CD4-positive, CD25-positive, alpha-beta regulatory T cell (primary cell): ENCODE measurements at regions not wholly inside any gene's neighbourhood (a gene's known extent, or its start where the extent isn't known, plus 50 kb on each side); places are given as distances from the start of the nearest gene placed in this dataset.

Experiments used
- ATAC-seq, 2 donors: fragments of 150-1000 bp; cut with Tn5 transposase; one replicate each; pipeline ENCODE4 v1.10.0; 2021; ENCODE audit warnings: low read depth in 2 of 2, moderate number of reproducible peaks in 2 of 2, moderate library complexity in 1 of 2
- DNase-seq, 3 donors: peaks; one replicate each; pipeline versions ENCODE4 v3.0.0 to v3.0.0-alpha.2; 2012 to 2022; ENCODE audit warnings: mixed read lengths in 1 of 3
- H3K27ac ChIP-seq: one replicate; pipeline ENCODE4 v1.7.0; 2013; ENCODE audit warnings: mild to moderate bottlenecking, low read length; ENCODE audit not compliant: insufficient read depth, poor library complexity, severe bottlenecking
- H3K27me3 ChIP-seq: one replicate; pipeline ENCODE4 v1.7.0; 2013; ENCODE audit warnings: low read length; ENCODE audit not compliant: control insufficient read depth, insufficient read depth
- H3K36me3 ChIP-seq: one replicate; pipeline ENCODE4 v1.7.0; 2013; ENCODE audit warnings: mild to moderate bottlenecking, low read length, moderate library complexity; ENCODE audit not compliant: control insufficient read depth, insufficient read depth
- H3K4me1 ChIP-seq: 2 replicates; pipeline ENCODE4 v1.7.0; 2013; ENCODE audit warnings: mild to moderate bottlenecking, low read length; ENCODE audit not compliant: insufficient read depth, control insufficient read depth, poor library complexity, severe bottlenecking
- H3K4me3 ChIP-seq: one replicate; pipeline ENCODE4 v1.7.0; 2013; ENCODE audit warnings: low read depth, mild to moderate bottlenecking, low read length, moderate library complexity
- H3K9me3 ChIP-seq, 2 experiments: 1 replicate in 1 of 2; 2 replicates in 1 of 2; pipeline ENCODE4 v1.7.0; 2013; ENCODE audit warnings: low read length in 2 of 2, mild to moderate bottlenecking in 1 of 2, moderate library complexity in 1 of 2; ENCODE audit not compliant: control insufficient read depth in 2 of 2
- H3K27ac Mint-ChIP-seq, 3 donors: one replicate each; pipeline ENCODE4 v1.8.0; 2020 to 2022; ENCODE audit warnings: mild to moderate bottlenecking in 3 of 3, mixed read lengths in 3 of 3, moderate library complexity in 2 of 3
- H3K27me3 Mint-ChIP-seq: one replicate; pipeline ENCODE4 v1.8.0; 2022; ENCODE audit warnings: mild to moderate bottlenecking, mixed read lengths
- H3K36me3 Mint-ChIP-seq: one replicate; pipeline ENCODE4 v1.8.0; 2020; ENCODE audit warnings: mixed read lengths
- H3K4me1 Mint-ChIP-seq, 4 donors: one replicate each; pipeline ENCODE4 v1.8.0; 2020 to 2022; ENCODE audit warnings: mixed read lengths in 4 of 4, mild to moderate bottlenecking in 1 of 4
- H3K4me3 Mint-ChIP-seq, 4 donors: one replicate each; pipeline ENCODE4 v1.8.0; 2020 to 2022; ENCODE audit warnings: mild to moderate bottlenecking in 4 of 4, mixed read lengths in 4 of 4, moderate library complexity in 3 of 4
- H3K9me3 Mint-ChIP-seq, 7 donors: one replicate each; pipeline ENCODE4 v1.8.0; 2020 to 2022; ENCODE audit warnings: mixed read lengths in 7 of 7, mild to moderate bottlenecking in 3 of 7, moderate library complexity in 2 of 7

GRCh38 chr12:66049538-66050282 lies 80.8 kb downstream of the LLPH start:
- Histone ChIP-seq H3K36me3 (no peaks in the 10 kb centered on the region), H3K27me3 (peaks cover 2% of the 10 kb centered on the region), H3K4me3 (no peak overlapping the region), H3K27ac (no peak overlapping the region), H3K9me3 (no peaks in the 10 kb centered on the region), H3K4me1 (no peaks in the 10 kb centered on the region)
- ATAC-seq: no peak
- peaks cover 13% of the 10 kb centered on the region for H3K27me3 Mint-ChIP-seq
- H3K4me3 Mint-ChIP-seq: no peak overlapping the region
- H3K4me1 Mint-ChIP-seq: no peaks in the 10 kb centered on the region
- H3K36me3 Mint-ChIP-seq: no peaks in the 10 kb centered on the region
- peaks cover 0 to 1% (median 0%) of the 10 kb centered on the region in 7 donors for H3K9me3 Mint-ChIP-seq
- DNase-seq: no peak
- no peak overlapping the region for H3K27ac Mint-ChIP-seq

DNA sequence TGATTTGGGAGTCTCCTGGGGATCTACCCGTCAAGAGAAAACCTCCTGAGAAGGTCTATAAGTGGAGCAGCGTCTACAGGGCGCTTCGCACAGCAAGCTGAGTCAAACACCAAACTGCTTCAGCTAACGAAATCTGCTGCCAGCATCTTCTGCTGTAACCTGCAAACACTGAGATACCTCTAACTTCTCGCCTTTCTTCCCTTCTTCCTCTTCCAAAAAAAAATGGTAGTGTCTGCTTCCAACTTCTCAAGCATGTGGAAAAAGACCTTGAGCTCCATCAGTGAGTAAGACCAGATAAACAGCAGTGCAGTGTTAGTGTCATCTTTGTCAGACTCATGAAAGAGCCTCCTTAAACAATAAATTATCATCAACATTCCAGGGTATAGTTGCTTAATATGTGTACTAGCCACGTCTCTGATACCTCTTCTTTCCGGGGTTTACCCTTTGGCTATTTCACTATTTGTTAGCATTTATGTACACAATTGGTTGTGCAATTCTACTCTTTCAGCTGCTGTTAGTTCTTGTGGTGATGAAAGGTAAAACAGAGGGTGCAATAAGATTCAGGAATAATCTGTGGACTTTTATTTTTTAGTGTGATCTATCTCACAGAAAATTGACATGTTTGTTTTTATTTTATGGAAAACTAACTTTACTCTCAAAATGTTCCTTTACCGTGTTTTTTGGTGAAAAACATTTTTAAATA lies 81.6 kb downstream of the LLPH start:
- H3K27me3 Mint-ChIP-seq: peaks cover 9% of the 10 kb centered on the region
- no peak overlapping the region for H3K27ac Mint-ChIP-seq
- Histone ChIP-seq H3K9me3 (no peaks in the 10 kb centered on the region), H3K27me3 (peaks cover 2% of the 10 kb centered on the region), H3K36me3 (no peaks in the 10 kb centered on the region), H3K4me3 (no peak overlapping the region), H3K27ac (no peak overlapping the region), H3K4me1 (no peaks in the 10 kb centered on the region)
- no peaks in the 10 kb centered on the region for H3K36me3 Mint-ChIP-seq
- peaks cover 0 to 1% (median 0%) of the 10 kb centered on the region in 7 donors for H3K9me3 Mint-ChIP-seq
- no peak overlapping the region for H3K4me3 Mint-ChIP-seq
- DNase-seq (no peak), ATAC-seq (no peak)
- H3K4me1 Mint-ChIP-seq: no peaks in the 10 kb centered on the region

DNA sequence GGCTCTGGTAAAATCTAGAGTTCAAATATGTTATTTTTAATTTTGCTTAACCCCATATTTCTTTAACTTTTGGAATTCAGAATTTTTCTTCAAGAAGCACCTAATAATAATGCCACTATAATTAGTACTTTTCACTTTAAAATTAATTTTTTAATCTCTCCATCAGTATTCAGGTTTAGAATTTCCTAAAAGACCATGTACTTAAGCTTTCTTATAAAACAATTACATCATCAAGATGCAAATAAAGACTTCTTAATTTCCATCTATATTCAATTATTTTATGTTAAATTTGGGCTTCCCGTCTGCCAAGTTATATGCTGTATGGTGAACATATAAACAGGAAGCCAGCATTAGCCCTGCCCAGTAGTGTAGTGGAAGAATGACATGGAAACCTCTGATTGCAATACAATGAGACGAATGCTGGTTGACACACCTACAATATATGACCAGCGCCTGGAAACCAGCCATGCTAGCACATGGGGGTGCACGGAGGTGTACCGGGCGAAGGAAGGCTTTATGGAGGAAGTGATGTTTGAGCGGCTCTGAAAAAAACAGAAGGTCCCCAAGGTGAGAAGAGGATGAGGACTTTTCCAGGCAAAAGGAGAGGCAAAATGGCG lies 82.2 kb downstream of the LLPH start:
- H3K36me3 ChIP-seq: no peaks in the 10 kb centered on the region
- H3K27ac ChIP-seq: no peak overlapping the region
- no peak overlapping the region for H3K4me3 ChIP-seq
- Mint-ChIP-seq H3K27me3 (peaks cover 9% of the 10 kb centered on the region), H3K27ac (no peak overlapping the region), H3K36me3 (no peaks in the 10 kb centered on the region), H3K4me1 (no peaks in the 10 kb centered on the region), H3K9me3 (peaks cover 0 to 1% (median 0%) of the 10 kb centered on the region in 7 donors), H3K4me3 (no peak overlapping the region)
- ATAC-seq (no peak), DNase-seq (no peak)
- peaks cover 2% of the 10 kb centered on the region for H3K27me3 ChIP-seq
- no peaks in the 10 kb centered on the region for H3K4me1 ChIP-seq
- no peaks in the 10 kb centered on the region for H3K9me3 ChIP-seq

DNA sequence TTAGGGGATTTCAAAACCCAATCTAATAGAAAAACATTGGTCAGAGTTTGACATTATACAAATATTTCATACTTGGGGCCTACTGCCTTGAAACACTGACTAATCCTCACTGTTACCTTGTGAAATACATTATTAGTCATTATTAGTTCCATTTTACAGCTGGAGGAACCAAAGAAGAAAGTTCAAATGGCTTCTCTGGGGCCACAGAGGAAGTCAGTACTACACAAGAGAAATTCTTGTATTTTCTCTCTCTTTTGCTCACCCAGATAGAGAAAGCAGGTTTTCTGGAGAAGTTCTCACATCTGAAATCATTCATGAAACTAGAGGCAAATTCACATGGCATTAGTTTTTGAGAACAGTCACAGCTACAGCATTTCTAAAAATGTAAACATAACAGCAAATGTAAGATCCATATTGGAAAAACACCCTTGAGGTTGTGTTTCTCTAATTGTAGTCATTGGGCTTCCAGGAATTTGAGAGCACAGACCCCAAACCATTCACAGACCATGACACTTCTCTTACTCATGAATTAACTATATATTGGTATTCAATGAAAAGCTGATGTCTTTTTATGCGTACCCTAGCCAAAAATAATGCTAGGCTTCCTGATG lies 83.0 kb downstream of the LLPH start:
- Histone ChIP-seq H3K4me1 (no peaks in the 10 kb centered on the region), H3K27me3 (peaks cover 2% of the 10 kb centered on the region), H3K27ac (no peak overlapping the region), H3K9me3 (no peaks in the 10 kb centered on the region), H3K4me3 (no peak overlapping the region), H3K36me3 (no peaks in the 10 kb centered on the region)
- no peak overlapping the region for H3K27ac Mint-ChIP-seq
- peaks cover 0 to 1% (median 0%) of the 10 kb centered on the region in 7 donors for H3K9me3 Mint-ChIP-seq
- ATAC-seq (no peak), DNase-seq (no peak)
- H3K27me3 Mint-ChIP-seq: peaks cover 9% of the 10 kb centered on the region
- H3K4me1 Mint-ChIP-seq: no peaks in the 10 kb centered on the region
- H3K36me3 Mint-ChIP-seq: no peaks in the 10 kb centered on the region
- no peak overlapping the region for H3K4me3 Mint-ChIP-seq

GRCh38 chr12:66045506-66045905 lies 85.0 kb downstream of the LLPH start:
- H3K27ac ChIP-seq: no peak overlapping the region
- Mint-ChIP-seq H3K4me3 (no peak overlapping the region), H3K27ac (no peak overlapping the region), H3K9me3 (peaks cover 0 to 4% (median 0%) of the 10 kb centered on the region in 7 donors), H3K27me3 (peaks cover 5% of the 10 kb centered on the region), H3K4me1 (no peaks in the 10 kb centered on the region), H3K36me3 (no peaks in the 10 kb centered on the region)
- no peaks in the 10 kb centered on the region for H3K4me1 ChIP-seq
- no peak overlapping the region for H3K4me3 ChIP-seq
- no peaks in the 10 kb centered on the region for H3K9me3 ChIP-seq
- ATAC-seq (no peak), DNase-seq (no peak)
- peaks cover under 1% of the 10 kb centered on the region for H3K27me3 ChIP-seq
- no peaks in the 10 kb centered on the region for H3K36me3 ChIP-seq

GRCh38 chr12:66044731-66045130 lies 85.8 kb downstream of the LLPH start:
- DNase-seq (no peak), ATAC-seq (no peak)
- no peaks in the 10 kb centered on the region for H3K9me3 ChIP-seq
- H3K36me3 ChIP-seq: no peaks in the 10 kb centered on the region
- H3K4me3 ChIP-seq: no peak overlapping the region
- Mint-ChIP-seq H3K27me3 (peaks cover 9% of the 10 kb centered on the region), H3K4me1 (no peaks in the 10 kb centered on the region), H3K9me3 (peaks cover 0 to 4% (median 0%) of the 10 kb centered on the region in 7 donors), H3K27ac (no peak overlapping the region), H3K4me3 (no peak overlapping the region), H3K36me3 (no peaks in the 10 kb centered on the region)
- H3K27me3 ChIP-seq: peaks cover 3% of the 10 kb centered on the region
- no peak overlapping the region for H3K27ac ChIP-seq
- no peaks in the 10 kb centered on the region for H3K4me1 ChIP-seq

GRCh38 chr12:66043035-66043434 lies 87.5 kb downstream of the LLPH start:
- no peak for DNase-seq
- Mint-ChIP-seq H3K36me3 (no peaks in the 10 kb centered on the region), H3K27ac (no peak overlapping the region), H3K9me3 (peaks cover 0 to 3% (median 0%) of the 10 kb centered on the region in 7 donors), H3K4me3 (no peak overlapping the region), H3K27me3 (peaks cover 9% of the 10 kb centered on the region), H3K4me1 (no peaks in the 10 kb centered on the region)
- Histone ChIP-seq H3K4me3 (no peak overlapping the region), H3K27me3 (peaks cover 3% of the 10 kb centered on the region), H3K9me3 (no peaks in the 10 kb centered on the region), H3K27ac (no peak overlapping the region), H3K4me1 (no peaks in the 10 kb centered on the region), H3K36me3 (no peaks in the 10 kb centered on the region)
- ATAC-seq: no peak
